ENCODE measurements at regions not wholly inside any gene's neighbourhood (a gene's known extent, or its start where the extent isn't known, plus 50 kb on each side); places are given as distances from the start of the nearest gene placed in this dataset.
A peak's percentile ranks its signal among the peaks of the same experiment; 100 is the strongest.

GRCh38 chr2:65482971-65483370 is 50.6 kb upstream of the SPRED2 start (continued):
- TF ChIP-seq ZNF10 (CRISPR knock-in tag; IDR thresholded peaks at IDR 0.05; ENCODE audit: borderline replicate concordance, low read depth) = no peak
- no peak for TF ChIP-seq SMAD1 (CRISPR knock-in tag; IDR thresholded peaks at IDR 0.05; ENCODE audit: borderline replicate concordance, low read depth)
- TF ChIP-seq, protein P1, sequence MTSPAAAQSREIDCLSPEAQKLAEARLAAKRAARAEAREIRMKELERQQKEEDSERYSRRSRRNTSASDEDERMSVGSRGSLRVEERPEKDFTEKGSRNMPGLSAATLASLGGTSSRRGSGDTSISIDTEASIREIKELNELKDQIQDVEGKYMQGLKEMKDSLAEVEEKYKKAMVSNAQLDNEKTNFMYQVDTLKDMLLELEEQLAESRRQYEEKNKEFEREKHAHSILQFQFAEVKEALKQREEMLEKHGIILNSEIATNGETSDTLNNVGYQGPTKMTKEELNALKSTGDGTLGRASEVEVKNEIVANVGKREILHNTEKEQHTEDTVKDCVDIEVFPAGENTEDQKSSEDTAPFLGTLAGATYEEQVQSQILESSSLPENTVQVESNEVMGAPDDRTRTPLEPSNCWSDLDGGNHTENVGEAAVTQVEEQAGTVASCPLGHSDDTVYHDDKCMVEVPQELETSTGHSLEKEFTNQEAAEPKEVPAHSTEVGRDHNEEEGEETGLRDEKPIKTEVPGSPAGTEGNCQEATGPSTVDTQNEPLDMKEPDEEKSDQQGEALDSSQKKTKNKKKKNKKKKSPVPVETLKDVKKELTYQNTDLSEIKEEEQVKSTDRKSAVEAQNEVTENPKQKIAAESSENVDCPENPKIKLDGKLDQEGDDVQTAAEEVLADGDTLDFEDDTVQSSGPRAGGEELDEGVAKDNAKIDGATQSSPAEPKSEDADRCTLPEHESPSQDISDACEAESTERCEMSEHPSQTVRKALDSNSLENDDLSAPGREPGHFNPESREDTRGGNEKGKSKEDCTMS (CRISPR knock-in tag; conservative IDR thresholded peaks at IDR 0.05) = no peak
- TF ChIP-seq FOXP4 (CRISPR knock-in tag; IDR thresholded peaks at IDR 0.05) = peak; percentile 84
- TF ChIP-seq SP4 (CRISPR knock-in tag; IDR thresholded peaks at IDR 0.05) = no peak
- TF ChIP-seq CAMTA2 (CRISPR knock-in tag; IDR thresholded peaks at IDR 0.05; ENCODE audit: borderline replicate concordance) = no peak
- TF ChIP-seq PHF20 (CRISPR knock-in tag; IDR thresholded peaks at IDR 0.05) = no peak
- TF ChIP-seq, protein P2, sequence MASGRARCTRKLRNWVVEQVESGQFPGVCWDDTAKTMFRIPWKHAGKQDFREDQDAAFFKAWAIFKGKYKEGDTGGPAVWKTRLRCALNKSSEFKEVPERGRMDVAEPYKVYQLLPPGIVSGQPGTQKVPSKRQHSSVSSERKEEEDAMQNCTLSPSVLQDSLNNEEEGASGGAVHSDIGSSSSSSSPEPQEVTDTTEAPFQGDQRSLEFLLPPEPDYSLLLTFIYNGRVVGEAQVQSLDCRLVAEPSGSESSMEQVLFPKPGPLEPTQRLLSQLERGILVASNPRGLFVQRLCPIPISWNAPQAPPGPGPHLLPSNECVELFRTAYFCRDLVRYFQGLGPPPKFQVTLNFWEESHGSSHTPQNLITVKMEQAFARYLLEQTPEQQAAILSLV (CRISPR knock-in tag; IDR thresholded peaks at IDR 0.05; ENCODE audit: borderline replicate concordance) = no peak
- no peak for TF ChIP-seq ZNF256 (CRISPR knock-in tag; conservative IDR thresholded peaks at IDR 0.05)
- TF ChIP-seq, protein P3, sequence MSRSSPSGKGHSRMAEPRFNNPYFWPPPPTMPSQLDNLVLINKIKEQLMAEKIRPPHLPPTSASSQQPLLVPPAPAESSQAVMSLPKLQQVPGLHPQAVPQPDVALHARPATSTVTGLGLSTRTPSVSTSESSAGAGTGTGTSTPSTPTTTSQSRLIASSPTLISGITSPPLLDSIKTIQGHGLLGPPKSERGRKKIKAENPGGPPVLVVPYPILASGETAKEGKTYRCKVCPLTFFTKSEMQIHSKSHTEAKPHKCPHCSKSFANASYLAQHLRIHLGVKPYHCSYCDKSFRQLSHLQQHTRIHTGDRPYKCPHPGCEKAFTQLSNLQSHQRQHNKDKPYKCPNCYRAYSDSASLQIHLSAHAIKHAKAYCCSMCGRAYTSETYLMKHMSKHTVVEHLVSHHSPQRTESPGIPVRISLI (CRISPR knock-in tag; IDR thresholded peaks at IDR 0.05; ENCODE audit: borderline replicate concordance) = peak; percentile 76; the same call in 1 of the 2 replicates
- TF ChIP-seq KAT2B (IDR thresholded peaks at IDR 0.05; ENCODE audit: borderline replicate concordance, low read depth, low read length) = no peak
- TF ChIP-seq ZMYM4 (CRISPR knock-in tag; IDR thresholded peaks at IDR 0.05) = peak; percentile 56; the same call in 1 of the 2 replicates
- TF ChIP-seq GMEB1 (CRISPR knock-in tag; IDR thresholded peaks at IDR 0.05; ENCODE audit: borderline replicate concordance) = 0 out of 2 replicates have a peak, but pooled peaks have one; percentile 18
- TF ChIP-seq BORCS8-MEF2B (CRISPR knock-in tag; IDR thresholded peaks at IDR 0.05) = no peak
- TF ChIP-seq, protein P4, sequence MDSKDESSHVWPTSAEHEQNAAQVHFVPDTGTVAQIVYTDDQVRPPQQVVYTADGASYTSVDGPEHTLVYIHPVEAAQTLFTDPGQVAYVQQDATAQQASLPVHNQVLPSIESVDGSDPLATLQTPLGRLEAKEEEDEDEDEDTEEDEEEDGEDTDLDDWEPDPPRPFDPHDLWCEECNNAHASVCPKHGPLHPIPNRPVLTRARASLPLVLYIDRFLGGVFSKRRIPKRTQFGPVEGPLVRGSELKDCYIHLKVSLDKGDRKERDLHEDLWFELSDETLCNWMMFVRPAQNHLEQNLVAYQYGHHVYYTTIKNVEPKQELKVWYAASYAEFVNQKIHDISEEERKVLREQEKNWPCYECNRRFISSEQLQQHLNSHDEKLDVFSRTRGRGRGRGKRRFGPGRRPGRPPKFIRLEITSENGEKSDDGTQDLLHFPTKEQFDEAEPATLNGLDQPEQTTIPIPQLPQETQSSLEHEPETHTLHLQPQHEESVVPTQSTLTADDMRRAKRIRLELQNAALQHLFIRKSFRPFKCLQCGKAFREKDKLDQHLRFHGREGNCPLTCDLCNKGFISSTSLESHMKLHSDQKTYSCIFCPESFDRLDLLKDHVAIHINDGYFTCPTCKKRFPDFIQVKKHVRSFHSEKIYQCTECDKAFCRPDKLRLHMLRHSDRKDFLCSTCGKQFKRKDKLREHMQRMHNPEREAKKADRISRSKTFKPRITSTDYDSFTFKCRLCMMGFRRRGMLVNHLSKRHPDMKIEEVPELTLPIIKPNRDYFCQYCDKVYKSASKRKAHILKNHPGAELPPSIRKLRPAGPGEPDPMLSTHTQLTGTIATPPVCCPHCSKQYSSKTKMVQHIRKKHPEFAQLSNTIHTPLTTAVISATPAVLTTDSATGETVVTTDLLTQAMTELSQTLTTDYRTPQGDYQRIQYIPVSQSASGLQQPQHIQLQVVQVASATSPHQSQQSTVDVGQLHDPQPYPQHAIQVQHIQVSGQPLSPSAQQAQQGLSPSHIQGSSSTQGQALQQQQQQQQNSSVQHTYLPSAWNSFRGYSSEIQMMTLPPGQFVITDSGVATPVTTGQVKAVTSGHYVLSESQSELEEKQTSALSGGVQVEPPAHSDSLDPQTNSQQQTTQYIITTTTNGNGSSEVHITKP (CRISPR knock-in tag; IDR thresholded peaks at IDR 0.05; ENCODE audit: low read depth) = no peak
- no peak for TF ChIP-seq ATF7 (IDR thresholded peaks at IDR 0.05)
- no peak for TF ChIP-seq ATF7 (CRISPR knock-in tag; IDR thresholded peaks at IDR 0.05)
- no peak for TF ChIP-seq CBX5 (CRISPR knock-in tag; IDR thresholded peaks at IDR 0.05; ENCODE audit: borderline replicate concordance)
